GM18867 (cell line): ENCODE measurements at regions not wholly inside any gene's neighbourhood (a gene's known extent, or its start where the extent isn't known, plus 50 kb on each side); places are given as distances from the start of the nearest gene placed in this dataset.

Experiments used
- ATAC-seq: cut with Tn5 transposase; IDR thresholded peaks from one replicate; pipeline ENCODE4 v1.9.1; 2021; ENCODE audit warnings: mild to moderate bottlenecking, moderate library complexity; ENCODE audit not compliant: unreplicated experiment

- ATAC-seq = no peak
Measured at GRCh38 chr3:65060904-65061303, 373.1 kb upstream of the ADAMTS9 start.

GRCh38 chr3:65052101-65052500 is 364.3 kb upstream of the ADAMTS9 start:
- ATAC-seq = no peak

GRCh38 chr3:65048151-65048550 is 360.4 kb upstream of the ADAMTS9 start:
- no peak for ATAC-seq

GRCh38 chr3:65045138-65045537 is 357.3 kb upstream of the ADAMTS9 start:
- ATAC-seq = no peak

- ATAC-seq = no peak
Measured at GRCh38 chr3:65044401-65044800, 356.6 kb upstream of the ADAMTS9 start.

- ATAC-seq = no peak
Measured at GRCh38 chr3:65042675-65043074, 354.9 kb upstream of the ADAMTS9 start.

- ATAC-seq = no peak
Measured at GRCh38 chr3:65039754-65040210, 352.0 kb upstream of the ADAMTS9 start.

- no peak for ATAC-seq
Measured at GRCh38 chr3:65037861-65038260, 350.1 kb upstream of the ADAMTS9 start.

- ATAC-seq = no peak
Measured at GRCh38 chr3:65035246-65035645, 347.4 kb upstream of the ADAMTS9 start.

- no peak for ATAC-seq
Measured at GRCh38 chr3:65033576-65033975, 345.8 kb upstream of the ADAMTS9 start.

- ATAC-seq = no peak
Measured at GRCh38 chr3:65030847-65031463, 343.2 kb upstream of the ADAMTS9 start.

- no peak for ATAC-seq
Measured at GRCh38 chr3:65030014-65030627, 342.3 kb upstream of the ADAMTS9 start.

- no peak for ATAC-seq
Measured at GRCh38 chr3:65029130-65029529, 341.3 kb upstream of the ADAMTS9 start.

GRCh38 chr3:65028024-65028423 is 340.2 kb upstream of the ADAMTS9 start:
- ATAC-seq = no peak

GRCh38 chr3:65027335-65027734 is 339.5 kb upstream of the ADAMTS9 start:
- no peak for ATAC-seq

GRCh38 chr3:65026151-65026550 is 338.4 kb upstream of the ADAMTS9 start:
- no peak for ATAC-seq

- ATAC-seq = no peak
Measured at GRCh38 chr3:65024148-65024547, 336.3 kb upstream of the ADAMTS9 start.

GRCh38 chr3:65020281-65021160 is 332.7 kb upstream of the ADAMTS9 start:
- no peak for ATAC-seq

GRCh38 chr3:65019443-65020055 is 331.7 kb upstream of the ADAMTS9 start:
- no peak for ATAC-seq

GRCh38 chr3:65018801-65019200 is 331.0 kb upstream of the ADAMTS9 start:
- no peak for ATAC-seq

GRCh38 chr3:65017359-65017758 is 329.6 kb upstream of the ADAMTS9 start:
- no peak for ATAC-seq
